ENCODE measurements at regions not wholly inside any gene's neighbourhood (a gene's known extent, or its start where the extent isn't known, plus 50 kb on each side); places are given as distances from the start of the nearest gene placed in this dataset.

DNA sequence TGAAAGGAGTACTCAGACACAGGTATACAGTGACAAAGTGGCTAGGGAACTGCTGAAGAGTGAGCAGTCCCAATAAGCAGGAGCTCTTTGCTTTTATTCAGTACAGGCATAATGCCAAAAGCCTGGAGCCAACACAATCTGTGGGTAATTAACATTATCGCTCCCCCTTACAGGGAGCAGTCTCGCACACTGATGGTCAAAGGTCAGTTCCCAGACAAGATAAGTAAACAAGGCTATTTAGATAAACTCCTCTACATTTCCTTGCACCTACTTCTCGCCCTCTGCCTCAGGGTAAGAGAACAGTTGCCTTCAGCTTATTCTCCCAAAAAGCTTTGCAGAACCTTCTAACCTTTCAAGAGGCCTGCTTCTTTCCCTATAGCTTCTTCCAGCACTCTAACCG is 73.9 kb upstream of the TAF9B start:
- Histone ChIP-seq H3K4me1 (ENCODE audit: control insufficient read depth in 2 of 3, insufficient read depth in 2 of 3, low read depth in 1 of 3, low read length in 3 of 3) (no peaks in the 10 kb centered on the region), H3K27me3 (ENCODE audit: control insufficient read depth, insufficient read depth, low read length) (no peaks in the 10 kb centered on the region), H3K9me3 (ENCODE audit: control insufficient read depth in 2 of 3, insufficient read depth in 1 of 3, low read length in 3 of 3) (peaks cover 0 to 3% (median 0%) of the 10 kb centered on the region in 3 donors), H3K36me3 (ENCODE audit: control insufficient read depth in 2 of 3, insufficient read depth in 3 of 3, low read length in 3 of 3) (no peaks in the 10 kb centered on the region), H3K27ac (ENCODE audit: low read depth in 2 of 2, low read length in 2 of 2) (no peak overlapping the region), H3K9ac (ENCODE audit: low read length in 3 of 3) (no peak overlapping the region), H3K4me3 (ENCODE audit: low read length in 3 of 3) (no peak overlapping the region)
- TF ChIP-seq, protein P1, sequence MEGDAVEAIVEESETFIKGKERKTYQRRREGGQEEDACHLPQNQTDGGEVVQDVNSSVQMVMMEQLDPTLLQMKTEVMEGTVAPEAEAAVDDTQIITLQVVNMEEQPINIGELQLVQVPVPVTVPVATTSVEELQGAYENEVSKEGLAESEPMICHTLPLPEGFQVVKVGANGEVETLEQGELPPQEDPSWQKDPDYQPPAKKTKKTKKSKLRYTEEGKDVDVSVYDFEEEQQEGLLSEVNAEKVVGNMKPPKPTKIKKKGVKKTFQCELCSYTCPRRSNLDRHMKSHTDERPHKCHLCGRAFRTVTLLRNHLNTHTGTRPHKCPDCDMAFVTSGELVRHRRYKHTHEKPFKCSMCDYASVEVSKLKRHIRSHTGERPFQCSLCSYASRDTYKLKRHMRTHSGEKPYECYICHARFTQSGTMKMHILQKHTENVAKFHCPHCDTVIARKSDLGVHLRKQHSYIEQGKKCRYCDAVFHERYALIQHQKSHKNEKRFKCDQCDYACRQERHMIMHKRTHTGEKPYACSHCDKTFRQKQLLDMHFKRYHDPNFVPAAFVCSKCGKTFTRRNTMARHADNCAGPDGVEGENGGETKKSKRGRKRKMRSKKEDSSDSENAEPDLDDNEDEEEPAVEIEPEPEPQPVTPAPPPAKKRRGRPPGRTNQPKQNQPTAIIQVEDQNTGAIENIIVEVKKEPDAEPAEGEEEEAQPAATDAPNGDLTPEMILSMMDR (IDR thresholded peaks at IDR 0.05; ENCODE audit: borderline replicate concordance, extremely low read depth, insufficient read depth), result no peak
- intact Hi-C loops (cut with DNase I), result no loop called here
- DNase-seq, result no peak
- no peak for FAIRE-seq

- DNase-seq (peak in 1 of 5 donors; percentile 1), FAIRE-seq (no peak)
- TF ChIP-seq, protein P1 (IDR thresholded peaks at IDR 0.05; ENCODE audit: borderline replicate concordance, extremely low read depth, insufficient read depth), result peak; percentile 20
- Histone ChIP-seq H3K9ac (ENCODE audit: low read length in 3 of 3) (no peak overlapping the region), H3K4me1 (ENCODE audit: control insufficient read depth in 2 of 3, insufficient read depth in 2 of 3, low read depth in 1 of 3, low read length in 3 of 3) (no peaks in the 10 kb centered on the region), H3K9me3 (ENCODE audit: control insufficient read depth in 2 of 3, insufficient read depth in 1 of 3, low read length in 3 of 3) (no peaks in the 10 kb centered on the region), H3K27ac (ENCODE audit: low read depth in 2 of 2, low read length in 2 of 2) (no peak overlapping the region), H3K36me3 (ENCODE audit: control insufficient read depth in 2 of 3, insufficient read depth in 3 of 3, low read length in 3 of 3) (no peaks in the 10 kb centered on the region), H3K27me3 (ENCODE audit: control insufficient read depth, insufficient read depth, low read length) (no peaks in the 10 kb centered on the region), H3K4me3 (ENCODE audit: low read length in 3 of 3) (no peak overlapping the region)
- intact Hi-C loops (cut with DNase I), result no loop called here
Measured at GRCh38 chrX:78199851-78200250, 60.4 kb upstream of the TAF9B start.

All from kidney (tissue), 13 donors.